ENCODE measurements at regions not wholly inside any gene's neighbourhood (a gene's known extent, or its start where the extent isn't known, plus 50 kb on each side); places are given as distances from the start of the nearest gene placed in this dataset.
"Not testable (repeated sequence)": the region's sequence is repeated elsewhere in the genome, so short reads cannot be mapped to it uniquely, and the experiment has no call there.

DNA sequence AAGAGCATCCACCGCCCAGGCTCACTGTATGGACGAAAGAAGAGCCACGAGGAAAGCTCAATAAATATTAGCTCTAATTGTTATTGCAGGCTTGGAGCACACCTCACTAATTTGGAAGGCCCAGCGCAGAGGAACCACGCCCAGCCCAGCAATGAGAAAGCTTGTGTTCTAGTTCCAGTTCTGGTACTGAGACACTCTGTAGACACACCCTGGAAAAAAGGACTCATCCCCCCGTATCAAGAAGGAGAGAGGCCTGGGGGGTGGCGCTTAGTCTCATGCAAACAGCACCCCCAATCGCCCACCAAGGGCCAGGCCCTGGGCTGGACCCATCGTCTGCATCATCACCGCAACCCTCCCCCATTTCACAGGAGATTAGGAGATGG is 156.9 kb downstream of the BMP7 start:
- H3K27me3 ChIP-seq (ENCODE audit: control insufficient read depth, insufficient read depth, low read length) = no peaks in the 10 kb centered on the region
- H3K9me3 ChIP-seq (ENCODE audit: control insufficient read depth, insufficient read depth, low read depth, low read length) = no peaks in the 10 kb centered on the region
- in situ Hi-C loops (cut with HindIII; ENCODE audit: low pct_unique_long_range_greater_than_20kb, low sequenced_read_pairs) = no loop called here
- intact Hi-C loops (cut with micrococcal nuclease; ENCODE audit: unreplicated experiment) = no loop called here
- TF ChIP-seq TCF7L2 (IDR thresholded peaks at IDR 0.05; ENCODE audit: low read depth, low read length) (no peak), SIN3A (IDR thresholded peaks at IDR 0.05; ENCODE audit: borderline replicate concordance, insufficient read depth, low read depth, low read length) (no peak), POLR2AphosphoS5 (IDR thresholded peaks at IDR 0.05; ENCODE audit: low read depth, low read length) (no peak)
- TF ChIP-seq, protein P1, sequence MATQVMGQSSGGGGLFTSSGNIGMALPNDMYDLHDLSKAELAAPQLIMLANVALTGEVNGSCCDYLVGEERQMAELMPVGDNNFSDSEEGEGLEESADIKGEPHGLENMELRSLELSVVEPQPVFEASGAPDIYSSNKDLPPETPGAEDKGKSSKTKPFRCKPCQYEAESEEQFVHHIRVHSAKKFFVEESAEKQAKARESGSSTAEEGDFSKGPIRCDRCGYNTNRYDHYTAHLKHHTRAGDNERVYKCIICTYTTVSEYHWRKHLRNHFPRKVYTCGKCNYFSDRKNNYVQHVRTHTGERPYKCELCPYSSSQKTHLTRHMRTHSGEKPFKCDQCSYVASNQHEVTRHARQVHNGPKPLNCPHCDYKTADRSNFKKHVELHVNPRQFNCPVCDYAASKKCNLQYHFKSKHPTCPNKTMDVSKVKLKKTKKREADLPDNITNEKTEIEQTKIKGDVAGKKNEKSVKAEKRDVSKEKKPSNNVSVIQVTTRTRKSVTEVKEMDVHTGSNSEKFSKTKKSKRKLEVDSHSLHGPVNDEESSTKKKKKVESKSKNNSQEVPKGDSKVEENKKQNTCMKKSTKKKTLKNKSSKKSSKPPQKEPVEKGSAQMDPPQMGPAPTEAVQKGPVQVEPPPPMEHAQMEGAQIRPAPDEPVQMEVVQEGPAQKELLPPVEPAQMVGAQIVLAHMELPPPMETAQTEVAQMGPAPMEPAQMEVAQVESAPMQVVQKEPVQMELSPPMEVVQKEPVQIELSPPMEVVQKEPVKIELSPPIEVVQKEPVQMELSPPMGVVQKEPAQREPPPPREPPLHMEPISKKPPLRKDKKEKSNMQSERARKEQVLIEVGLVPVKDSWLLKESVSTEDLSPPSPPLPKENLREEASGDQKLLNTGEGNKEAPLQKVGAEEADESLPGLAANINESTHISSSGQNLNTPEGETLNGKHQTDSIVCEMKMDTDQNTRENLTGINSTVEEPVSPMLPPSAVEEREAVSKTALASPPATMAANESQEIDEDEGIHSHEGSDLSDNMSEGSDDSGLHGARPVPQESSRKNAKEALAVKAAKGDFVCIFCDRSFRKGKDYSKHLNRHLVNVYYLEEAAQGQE (IDR thresholded peaks at IDR 0.05; ENCODE audit: insufficient read depth in 1 of 2, low read depth in 2 of 2, low read length in 1 of 2) = no peak
- TF ChIP-seq, protein P2, sequence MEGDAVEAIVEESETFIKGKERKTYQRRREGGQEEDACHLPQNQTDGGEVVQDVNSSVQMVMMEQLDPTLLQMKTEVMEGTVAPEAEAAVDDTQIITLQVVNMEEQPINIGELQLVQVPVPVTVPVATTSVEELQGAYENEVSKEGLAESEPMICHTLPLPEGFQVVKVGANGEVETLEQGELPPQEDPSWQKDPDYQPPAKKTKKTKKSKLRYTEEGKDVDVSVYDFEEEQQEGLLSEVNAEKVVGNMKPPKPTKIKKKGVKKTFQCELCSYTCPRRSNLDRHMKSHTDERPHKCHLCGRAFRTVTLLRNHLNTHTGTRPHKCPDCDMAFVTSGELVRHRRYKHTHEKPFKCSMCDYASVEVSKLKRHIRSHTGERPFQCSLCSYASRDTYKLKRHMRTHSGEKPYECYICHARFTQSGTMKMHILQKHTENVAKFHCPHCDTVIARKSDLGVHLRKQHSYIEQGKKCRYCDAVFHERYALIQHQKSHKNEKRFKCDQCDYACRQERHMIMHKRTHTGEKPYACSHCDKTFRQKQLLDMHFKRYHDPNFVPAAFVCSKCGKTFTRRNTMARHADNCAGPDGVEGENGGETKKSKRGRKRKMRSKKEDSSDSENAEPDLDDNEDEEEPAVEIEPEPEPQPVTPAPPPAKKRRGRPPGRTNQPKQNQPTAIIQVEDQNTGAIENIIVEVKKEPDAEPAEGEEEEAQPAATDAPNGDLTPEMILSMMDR (IDR thresholded peaks at IDR 0.05) = no peak
- no TSS peak for BruUV-seq (replicated peaks)
- DNase-seq (ENCODE audit: low read depth, low spot score) (no peak), ATAC-seq (no peak)
- POLR2A ChIA-PET = no interaction called here
- H3K4me1 ChIP-seq (ENCODE audit: control insufficient read depth, insufficient read depth, low read length) = no peaks in the 10 kb centered on the region
- CTCF ChIA-PET = no interaction called here
- H3K36me3 ChIP-seq (ENCODE audit: control insufficient read depth, insufficient read depth, low read length) = no peaks in the 10 kb centered on the region
- H3K4me3 ChIP-seq (ENCODE audit: low read depth in 2 of 2, low read length in 2 of 2) = no peak overlapping the region
- H3K27ac ChIP-seq (ENCODE audit: low read length) = no peak overlapping the region

DNA sequence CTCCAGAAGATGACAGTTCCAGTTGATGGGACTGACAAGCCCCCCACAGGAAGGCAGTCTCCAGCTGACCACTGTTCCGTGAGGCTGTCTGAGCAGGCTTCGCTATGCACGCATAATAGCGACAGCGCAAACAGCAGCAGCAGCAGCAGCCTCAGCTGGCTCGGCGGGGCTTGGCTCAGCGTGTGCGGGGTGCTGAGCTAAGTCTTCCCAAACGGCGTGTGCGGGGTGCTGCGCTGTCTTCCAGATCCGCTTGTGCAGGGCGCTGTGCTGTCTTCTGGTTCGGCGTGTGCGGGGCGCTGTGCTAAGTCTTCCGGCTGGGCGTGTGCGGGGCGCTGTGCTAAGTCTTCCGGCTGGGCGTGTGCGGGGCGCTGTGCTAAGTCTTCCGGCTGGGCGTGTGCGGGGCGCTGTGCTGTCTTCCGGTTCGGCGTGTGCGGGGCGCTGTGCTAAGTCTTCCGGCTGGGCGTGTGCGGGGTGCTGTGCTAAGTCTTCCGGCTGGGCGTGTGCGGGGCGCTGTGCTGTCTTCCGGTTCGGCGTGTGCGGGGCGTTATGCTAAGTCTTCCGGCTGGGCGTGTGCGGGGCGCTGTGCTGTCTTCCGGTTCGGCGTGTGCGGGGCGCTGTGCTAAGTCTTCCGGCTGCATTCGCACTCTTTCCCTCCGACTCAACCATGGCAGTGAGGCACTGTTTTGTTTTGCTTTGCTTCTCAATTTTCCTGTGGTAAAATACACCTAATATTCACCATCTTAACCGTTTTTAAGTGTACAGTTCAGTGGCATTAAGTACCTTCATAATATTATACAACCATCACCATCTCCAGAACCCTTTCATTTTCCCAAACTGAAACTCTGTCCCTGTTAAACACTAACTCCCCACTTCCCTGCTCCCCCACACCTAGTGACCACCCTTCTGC is 156.1 kb downstream of the BMP7 start:
- CTCF ChIA-PET; H3K4me1 ChIP-seq (ENCODE audit: control insufficient read depth, insufficient read depth, low read length); BruUV-seq (replicated peaks); POLR2A ChIA-PET; H3K27me3 ChIP-seq (ENCODE audit: control insufficient read depth, insufficient read depth, low read length); DNase-seq (ENCODE audit: low read depth, low spot score); ATAC-seq; H3K27ac ChIP-seq (ENCODE audit: low read length); H3K4me3 ChIP-seq (ENCODE audit: low read depth in 2 of 2, low read length in 2 of 2); H3K36me3 ChIP-seq (ENCODE audit: control insufficient read depth, insufficient read depth, low read length); H3K9me3 ChIP-seq (ENCODE audit: control insufficient read depth, insufficient read depth, low read depth, low read length); in situ Hi-C loops (cut with HindIII; ENCODE audit: low pct_unique_long_range_greater_than_20kb, low sequenced_read_pairs); intact Hi-C loops (cut with micrococcal nuclease; ENCODE audit: unreplicated experiment): not testable (repeated sequence)

DNA sequence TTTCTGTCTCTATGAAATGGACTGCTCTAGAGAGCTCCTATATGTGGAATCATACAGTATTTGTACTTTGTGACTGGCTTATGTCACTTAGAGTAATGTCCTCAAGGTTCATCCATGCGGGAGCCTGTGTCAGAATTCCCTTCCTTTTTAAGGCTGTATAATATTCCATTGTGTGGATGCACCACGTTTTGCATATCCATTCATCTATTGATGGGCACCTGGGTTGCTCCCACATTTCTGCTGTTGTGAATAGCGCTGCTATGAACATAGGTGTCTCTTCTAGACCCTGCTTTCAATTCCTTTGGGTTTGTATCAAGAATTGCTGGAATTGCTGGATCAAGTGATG is 155.4 kb downstream of the BMP7 start:
- intact Hi-C loops (cut with micrococcal nuclease; ENCODE audit: unreplicated experiment) = no loop called here
- in situ Hi-C loops (cut with HindIII; ENCODE audit: low pct_unique_long_range_greater_than_20kb, low sequenced_read_pairs) = no loop called here
- TF ChIP-seq TCF7L2 (IDR thresholded peaks at IDR 0.05; ENCODE audit: low read depth, low read length) (no peak), SIN3A (IDR thresholded peaks at IDR 0.05; ENCODE audit: borderline replicate concordance, insufficient read depth, low read depth, low read length) (no peak), POLR2AphosphoS5 (IDR thresholded peaks at IDR 0.05; ENCODE audit: low read depth, low read length) (no peak)
- TF ChIP-seq, protein P1 (IDR thresholded peaks at IDR 0.05; ENCODE audit: insufficient read depth in 1 of 2, low read depth in 2 of 2, low read length in 1 of 2) = no peak
- TF ChIP-seq, protein P2 (IDR thresholded peaks at IDR 0.05) = no peak
- CTCF ChIA-PET = no interaction called here
- POLR2A ChIA-PET = no interaction called here
- H3K4me3 ChIP-seq (ENCODE audit: low read depth in 2 of 2, low read length in 2 of 2) = no peak overlapping the region
- BruUV-seq (replicated peaks) = no TSS peak
- no peak overlapping the region for H3K27ac ChIP-seq (ENCODE audit: low read length)
- H3K4me1 ChIP-seq (ENCODE audit: control insufficient read depth, insufficient read depth, low read length) = no peaks in the 10 kb centered on the region
- ATAC-seq (no peak), DNase-seq (ENCODE audit: low read depth, low spot score) (no peak)
- H3K27me3 ChIP-seq (ENCODE audit: control insufficient read depth, insufficient read depth, low read length) = no peaks in the 10 kb centered on the region
- no peaks in the 10 kb centered on the region for H3K36me3 ChIP-seq (ENCODE audit: control insufficient read depth, insufficient read depth, low read length)
- no peaks in the 10 kb centered on the region for H3K9me3 ChIP-seq (ENCODE audit: control insufficient read depth, insufficient read depth, low read depth, low read length)
